ENCODE measurements at regions not wholly inside any gene's neighbourhood (a gene's known extent, or its start where the extent isn't known, plus 50 kb on each side); places are given as distances from the start of the nearest gene placed in this dataset.

DNA sequence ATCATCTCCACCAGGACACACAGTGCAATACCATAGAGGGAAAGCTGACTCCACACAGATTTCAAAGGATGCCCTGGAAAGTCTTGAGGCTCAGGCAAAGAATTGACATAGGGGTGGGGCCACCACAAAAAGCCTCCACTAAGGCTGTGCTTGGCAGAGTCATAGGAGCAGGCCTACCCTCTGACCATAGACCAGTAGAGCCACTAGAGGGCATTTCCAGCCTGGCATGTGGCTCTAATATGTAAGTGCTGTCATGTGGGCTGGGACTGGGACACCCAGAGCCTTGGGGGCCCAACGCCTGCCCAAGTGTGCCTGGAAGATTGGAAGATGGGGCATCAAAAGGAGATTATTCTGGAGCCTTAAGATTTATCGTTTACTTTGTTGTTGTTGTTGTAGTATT lies 726.0 kb downstream of the DNAH5 start:
- Histone ChIP-seq H3K4me3 (no peak overlapping the region), H3K9me3 (no peaks in the 10 kb centered on the region), H3K36me3 (no peaks in the 10 kb centered on the region), H3K4me1 (no peaks in the 10 kb centered on the region), H3K27ac (no peak overlapping the region), H3K27me3 (no peaks in the 10 kb centered on the region)
- WGBS, 2 donors, result 65 to 73% methylated on average over 2 of the region's 2 CpGs
- intact Hi-C loops (cut with DNase I), result no loop called here
- no peak for DNase-seq
- TF ChIP-seq, protein P1, sequence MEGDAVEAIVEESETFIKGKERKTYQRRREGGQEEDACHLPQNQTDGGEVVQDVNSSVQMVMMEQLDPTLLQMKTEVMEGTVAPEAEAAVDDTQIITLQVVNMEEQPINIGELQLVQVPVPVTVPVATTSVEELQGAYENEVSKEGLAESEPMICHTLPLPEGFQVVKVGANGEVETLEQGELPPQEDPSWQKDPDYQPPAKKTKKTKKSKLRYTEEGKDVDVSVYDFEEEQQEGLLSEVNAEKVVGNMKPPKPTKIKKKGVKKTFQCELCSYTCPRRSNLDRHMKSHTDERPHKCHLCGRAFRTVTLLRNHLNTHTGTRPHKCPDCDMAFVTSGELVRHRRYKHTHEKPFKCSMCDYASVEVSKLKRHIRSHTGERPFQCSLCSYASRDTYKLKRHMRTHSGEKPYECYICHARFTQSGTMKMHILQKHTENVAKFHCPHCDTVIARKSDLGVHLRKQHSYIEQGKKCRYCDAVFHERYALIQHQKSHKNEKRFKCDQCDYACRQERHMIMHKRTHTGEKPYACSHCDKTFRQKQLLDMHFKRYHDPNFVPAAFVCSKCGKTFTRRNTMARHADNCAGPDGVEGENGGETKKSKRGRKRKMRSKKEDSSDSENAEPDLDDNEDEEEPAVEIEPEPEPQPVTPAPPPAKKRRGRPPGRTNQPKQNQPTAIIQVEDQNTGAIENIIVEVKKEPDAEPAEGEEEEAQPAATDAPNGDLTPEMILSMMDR (IDR thresholded peaks at IDR 0.05), result no peak
- TF ChIP-seq EP300 (IDR thresholded peaks at IDR 0.05) (no peak), POLR2A (IDR thresholded peaks at IDR 0.05) (no peak), POLR2AphosphoS5 (IDR thresholded peaks at IDR 0.05) (no peak)

DNA sequence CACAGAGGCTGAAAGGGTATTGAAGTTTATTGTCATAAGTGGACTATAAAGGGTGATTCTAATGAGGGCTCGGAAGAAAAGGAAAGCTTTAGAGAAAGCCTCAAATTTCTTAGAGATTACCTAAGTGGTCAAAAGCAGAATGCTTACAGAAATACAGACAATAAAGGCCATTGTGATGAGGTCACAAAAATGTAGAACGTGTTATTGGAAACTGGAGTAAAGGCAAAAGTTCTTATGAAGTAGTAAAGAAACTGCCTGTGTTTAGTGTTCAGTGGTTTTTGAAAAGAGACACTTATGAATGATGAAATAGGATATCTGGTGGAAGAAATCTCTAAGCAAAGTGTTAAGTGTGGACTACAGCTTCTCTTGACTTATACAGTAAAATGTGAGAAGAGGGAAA lies 726.9 kb downstream of the DNAH5 start:
- no peak for TF ChIP-seq POLR2A (IDR thresholded peaks at IDR 0.05)
- TF ChIP-seq, protein P1 (IDR thresholded peaks at IDR 0.05), result no peak
- no peak for TF ChIP-seq POLR2AphosphoS5 (IDR thresholded peaks at IDR 0.05)
- no peak for TF ChIP-seq EP300 (IDR thresholded peaks at IDR 0.05)
- DNase-seq, result no peak
- no peaks in the 10 kb centered on the region for H3K4me1 ChIP-seq
- WGBS, 2 donors, result 59 to 68% methylated on average over 2 of the region's 2 CpGs
- no peaks in the 10 kb centered on the region for H3K36me3 ChIP-seq
- H3K4me3 ChIP-seq, result no peak overlapping the region
- no peaks in the 10 kb centered on the region for H3K27me3 ChIP-seq
- intact Hi-C loops (cut with DNase I), result no loop called here
- H3K9me3 ChIP-seq, result no peaks in the 10 kb centered on the region
- no peak overlapping the region for H3K27ac ChIP-seq

DNA sequence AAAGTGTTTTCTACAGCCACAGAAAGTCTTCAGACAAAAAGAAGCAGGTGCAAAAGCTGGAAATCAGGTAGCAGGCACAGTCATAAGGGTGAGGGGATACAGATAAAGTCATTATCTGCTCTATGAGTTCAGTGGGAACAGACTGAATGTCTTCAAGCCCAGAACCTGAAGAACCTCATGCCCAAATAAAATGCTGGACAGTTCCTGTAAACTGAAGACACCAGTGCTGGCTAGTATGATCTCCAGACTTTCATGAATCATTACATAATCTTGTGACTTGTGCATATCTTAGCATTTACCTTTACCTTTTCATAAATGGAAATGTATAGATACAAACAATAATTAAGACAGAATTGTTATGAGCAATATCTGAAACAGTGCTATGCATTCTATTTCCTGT lies 728.7 kb downstream of the DNAH5 start:
- intact Hi-C loops (cut with DNase I), result no loop called here
- DNase-seq, result no peak
- Histone ChIP-seq H3K27ac (no peak overlapping the region), H3K4me3 (no peak overlapping the region), H3K9me3 (no peaks in the 10 kb centered on the region), H3K36me3 (no peaks in the 10 kb centered on the region), H3K27me3 (no peaks in the 10 kb centered on the region), H3K4me1 (no peaks in the 10 kb centered on the region)
- TF ChIP-seq, protein P1 (IDR thresholded peaks at IDR 0.05), result no peak
- TF ChIP-seq POLR2A (IDR thresholded peaks at IDR 0.05) (no peak), EP300 (IDR thresholded peaks at IDR 0.05) (no peak), POLR2AphosphoS5 (IDR thresholded peaks at IDR 0.05) (no peak)

DNA sequence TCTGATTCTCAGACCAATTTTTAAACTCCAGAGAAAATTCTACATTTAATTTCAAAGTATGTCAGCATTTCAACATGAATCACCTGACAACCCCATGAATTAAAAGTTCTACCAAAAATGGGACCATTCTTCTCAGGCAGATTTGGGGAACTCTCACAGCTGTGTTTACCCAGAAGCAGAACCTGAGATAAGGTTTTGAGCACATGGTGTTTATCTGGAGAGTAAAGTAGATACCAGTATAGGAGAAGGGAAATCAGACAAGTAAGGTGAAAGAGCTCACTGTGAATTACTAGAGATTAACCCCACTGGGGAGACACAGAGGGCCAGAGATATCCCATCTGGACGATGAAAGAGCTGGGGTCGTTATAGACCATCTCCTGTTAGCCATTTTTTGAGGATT lies 729.1 kb downstream of the DNAH5 start:
- H3K36me3 ChIP-seq, result no peaks in the 10 kb centered on the region
- DNase-seq, result no peak
- WGBS, 2 donors, result 36 to 51% methylated on average over 2 of the region's 2 CpGs
- H3K4me3 ChIP-seq, result no peak overlapping the region
- no peaks in the 10 kb centered on the region for H3K4me1 ChIP-seq
- H3K27ac ChIP-seq, result no peak overlapping the region
- intact Hi-C loops (cut with DNase I), result no loop called here
- no peak for TF ChIP-seq EP300 (IDR thresholded peaks at IDR 0.05)
- no peak for TF ChIP-seq POLR2A (IDR thresholded peaks at IDR 0.05)
- TF ChIP-seq, protein P1 (IDR thresholded peaks at IDR 0.05), result no peak
- TF ChIP-seq POLR2AphosphoS5 (IDR thresholded peaks at IDR 0.05), result no peak
- no peaks in the 10 kb centered on the region for H3K27me3 ChIP-seq
- no peaks in the 10 kb centered on the region for H3K9me3 ChIP-seq

DNA sequence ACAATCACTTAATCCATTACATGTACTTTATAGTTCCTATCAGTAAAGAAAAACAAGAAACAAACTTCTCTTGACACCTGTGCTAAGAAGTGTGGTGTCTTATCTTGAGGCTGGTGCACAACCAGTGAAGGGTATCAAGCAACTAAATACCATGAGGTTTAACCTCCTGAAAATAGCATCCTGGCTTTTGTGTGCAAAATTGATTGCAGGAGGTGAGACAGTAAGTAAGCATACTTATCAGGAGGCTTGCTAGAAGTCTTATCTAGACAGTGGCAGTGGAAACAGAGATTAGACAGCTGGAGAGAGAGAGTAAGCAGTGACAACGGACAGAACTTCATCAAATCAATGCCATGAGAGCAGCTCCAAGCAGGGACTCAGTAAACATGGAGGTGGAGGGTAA lies 730.3 kb downstream of the DNAH5 start:
- Histone ChIP-seq H3K27me3 (no peaks in the 10 kb centered on the region), H3K36me3 (no peaks in the 10 kb centered on the region), H3K4me3 (no peak overlapping the region), H3K4me1 (no peaks in the 10 kb centered on the region), H3K27ac (no peak overlapping the region), H3K9me3 (no peaks in the 10 kb centered on the region)
- intact Hi-C loops (cut with DNase I), result no loop called here
- TF ChIP-seq POLR2A (IDR thresholded peaks at IDR 0.05) (no peak), POLR2AphosphoS5 (IDR thresholded peaks at IDR 0.05) (no peak), EP300 (IDR thresholded peaks at IDR 0.05) (no peak)
- TF ChIP-seq, protein P1 (IDR thresholded peaks at IDR 0.05), result no peak
- no peak for DNase-seq
- WGBS, 2 donors, result 6 to 51% methylated on average over 1 of the region's 1 CpG

Measured in sigmoid colon (tissue), 6 donors.